ENCODE measurements at regions not wholly inside any gene's neighbourhood (a gene's known extent, or its start where the extent isn't known, plus 50 kb on each side); places are given as distances from the start of the nearest gene placed in this dataset.
"Not testable (repeated sequence)": the region's sequence is repeated elsewhere in the genome, so short reads cannot be mapped to it uniquely, and the experiment has no call there.

DNA sequence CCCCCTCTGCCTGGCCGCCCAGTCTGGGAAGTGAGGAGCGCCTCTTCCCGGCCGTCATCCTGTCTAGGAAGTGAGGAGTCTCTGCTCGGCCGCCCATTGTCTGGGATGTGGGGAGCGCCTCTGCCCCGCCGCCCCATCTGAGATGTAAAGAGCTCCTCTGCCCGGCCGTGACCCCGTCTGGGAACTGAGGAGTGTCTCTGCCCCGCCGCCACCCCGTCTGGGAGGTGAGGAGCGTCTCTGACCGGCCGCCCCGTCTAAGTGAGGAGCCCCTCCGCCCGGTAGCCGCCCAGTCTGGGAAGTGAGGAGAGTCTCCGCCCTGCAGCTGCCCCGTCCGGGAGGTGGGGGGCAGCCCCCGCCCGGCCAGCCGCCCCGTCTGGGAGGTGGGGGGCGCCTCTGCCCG lies 228.9 kb downstream of the RPIA start:
- not testable (repeated sequence) for DNase-seq (ENCODE audit: low read depth, low spot score)

DNA sequence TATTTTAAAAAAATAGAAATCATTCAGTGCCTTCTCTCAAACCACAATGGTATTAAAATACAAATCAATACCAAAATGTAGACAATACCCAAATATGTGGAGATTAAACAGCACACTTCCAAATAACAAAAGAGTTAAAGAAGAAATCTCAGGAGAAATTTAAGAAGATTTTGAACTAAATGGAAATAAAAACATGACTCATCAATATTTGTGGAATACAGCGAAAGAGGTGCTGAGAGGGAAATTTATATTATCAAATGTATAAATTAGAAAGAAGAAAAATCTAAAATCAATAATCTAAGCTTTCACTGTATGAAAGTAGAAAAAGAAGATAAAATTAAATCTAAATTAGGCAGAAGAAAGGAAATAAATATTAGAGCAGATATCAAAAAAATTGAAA lies 233.1 kb downstream of the RPIA start:
- no peak for DNase-seq (ENCODE audit: low read depth, low spot score)

- DNase-seq (ENCODE audit: low read depth, low spot score): no peak
Observed at GRCh38 chr2:88925770-88926462, 234.4 kb downstream of the RPIA start.

DNA sequence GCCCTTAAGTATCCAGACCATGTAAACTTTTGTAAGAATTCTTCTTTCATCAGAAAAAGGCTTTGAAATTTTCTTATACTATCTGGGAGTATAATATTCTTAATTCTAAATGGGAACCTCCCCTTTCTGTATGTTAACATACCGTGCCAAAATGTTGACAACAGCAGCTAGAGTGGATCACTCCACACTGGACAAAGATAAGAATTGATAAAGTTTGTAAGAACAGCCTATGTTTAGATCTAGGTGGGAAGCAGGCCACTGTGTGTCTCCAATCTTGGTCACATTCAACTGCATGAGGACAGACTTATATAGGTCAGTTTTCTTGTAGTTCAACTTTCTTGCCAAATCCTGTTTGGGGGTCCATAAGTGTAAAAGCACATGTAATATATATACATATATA lies 235.7 kb downstream of the RPIA start:
- DNase-seq (ENCODE audit: low read depth, low spot score): no peak

- no peak for DNase-seq (ENCODE audit: low read depth, low spot score)
Observed at GRCh38 chr2:88930659-88931058, 239.2 kb downstream of the RPIA start.

GRCh38 chr2:88932686-88933085 lies 241.2 kb downstream of the RPIA start:
- DNase-seq (ENCODE audit: low read depth, low spot score): no peak

- no peak for DNase-seq (ENCODE audit: low read depth, low spot score)
Observed at GRCh38 chr2:88933091-88933490, 241.6 kb downstream of the RPIA start.

DNA sequence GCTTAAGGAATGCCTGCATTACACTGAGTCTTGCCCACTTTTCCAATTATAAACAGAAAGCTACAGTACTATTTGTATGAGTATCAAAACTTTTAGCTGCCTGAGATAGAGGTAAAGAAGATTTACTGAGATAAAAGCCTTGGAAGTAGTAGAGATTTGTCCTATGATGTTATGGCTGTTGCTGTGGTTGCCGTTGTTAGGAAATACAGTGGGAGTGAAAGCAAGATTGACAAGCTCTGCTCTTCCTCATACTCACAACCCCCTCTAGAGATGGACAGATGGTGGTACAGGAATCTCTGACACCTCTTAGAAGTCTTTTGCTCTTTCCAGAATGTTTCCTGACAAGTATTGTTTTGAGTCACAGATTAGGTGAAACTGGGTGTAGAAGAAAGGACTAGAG lies 242.5 kb downstream of the RPIA start:
- no peak for DNase-seq (ENCODE audit: low read depth, low spot score)

- DNase-seq (ENCODE audit: low read depth, low spot score): not testable (repeated sequence)
Observed at GRCh38 chr2:88941178-88941577, 249.7 kb downstream of the RPIA start.

DNA sequence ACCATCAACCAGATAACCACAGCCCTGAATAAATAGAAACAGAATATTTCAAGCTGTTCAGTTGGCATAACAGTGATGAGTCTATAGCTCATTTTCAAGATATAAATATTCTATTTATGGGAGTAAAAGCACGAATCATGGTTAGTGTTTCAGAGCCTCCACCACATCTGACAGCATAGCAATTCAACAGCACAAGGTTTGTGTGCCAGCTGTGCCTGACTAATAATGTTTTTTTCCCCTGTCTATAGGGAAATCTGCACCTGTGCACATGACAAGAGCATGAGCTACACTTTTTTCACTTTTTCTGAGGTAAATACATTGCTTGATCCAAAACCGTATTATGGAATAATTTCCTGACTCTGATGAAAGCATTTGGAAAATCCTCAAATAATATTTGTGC lies 251.3 kb downstream of the RPIA start:
- DNase-seq (ENCODE audit: low read depth, low spot score): no peak

- no peak for DNase-seq (ENCODE audit: low read depth, low spot score)
Observed at GRCh38 chr2:88949336-88949735, 257.9 kb downstream of the RPIA start.

DNA sequence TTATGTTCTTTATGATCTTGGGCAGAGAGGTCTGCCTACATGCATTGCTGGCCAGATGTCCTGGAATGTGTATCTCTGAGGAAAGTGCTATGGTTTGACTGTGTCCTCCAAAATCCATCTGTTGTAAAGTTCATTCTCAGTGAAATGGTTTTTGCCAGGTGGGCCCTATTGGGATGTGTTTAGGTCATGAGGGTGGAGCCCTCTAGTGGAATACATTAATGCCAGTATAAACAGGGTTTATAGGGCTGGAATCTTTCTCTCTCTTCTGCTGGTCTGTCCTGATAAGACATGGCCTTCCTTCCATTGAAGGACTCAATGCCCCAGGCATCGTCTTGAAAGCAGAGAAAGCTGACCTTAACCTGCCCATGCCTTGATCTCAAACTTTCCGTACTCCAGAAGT lies 258.5 kb downstream of the RPIA start:
- DNase-seq (ENCODE audit: low read depth, low spot score): no peak

DNA sequence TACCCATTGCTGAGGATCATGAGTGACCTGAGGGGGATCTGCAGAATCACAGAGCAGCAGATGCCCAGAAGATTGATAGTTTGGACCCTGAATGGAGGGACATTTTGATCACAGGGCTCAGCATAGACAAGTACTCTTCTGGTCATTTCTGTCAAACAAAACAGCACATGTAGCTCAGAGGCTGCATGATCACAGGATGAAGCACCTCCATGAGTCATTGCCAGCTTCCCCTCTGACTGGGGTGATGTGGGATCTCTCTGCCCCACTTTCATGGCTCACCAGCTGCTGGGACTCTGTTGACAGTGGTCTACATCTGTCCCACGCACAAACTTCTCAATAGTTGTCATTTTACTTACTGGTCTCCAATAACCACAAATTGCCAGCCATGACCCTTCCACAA lies 264.1 kb downstream of the RPIA start:
- no peak for DNase-seq (ENCODE audit: low read depth, low spot score)

GRCh38 chr2:88959480-88960204 lies 268.2 kb downstream of the RPIA start:
- DNase-seq (ENCODE audit: low read depth, low spot score): no peak

- DNase-seq (ENCODE audit: low read depth, low spot score): not testable (repeated sequence)
Observed at GRCh38 chr2:88961323-88961722, 269.9 kb downstream of the RPIA start.

- DNase-seq (ENCODE audit: low read depth, low spot score): no peak
Observed at GRCh38 chr2:88967844-88968243, 276.4 kb downstream of the RPIA start.

DNA sequence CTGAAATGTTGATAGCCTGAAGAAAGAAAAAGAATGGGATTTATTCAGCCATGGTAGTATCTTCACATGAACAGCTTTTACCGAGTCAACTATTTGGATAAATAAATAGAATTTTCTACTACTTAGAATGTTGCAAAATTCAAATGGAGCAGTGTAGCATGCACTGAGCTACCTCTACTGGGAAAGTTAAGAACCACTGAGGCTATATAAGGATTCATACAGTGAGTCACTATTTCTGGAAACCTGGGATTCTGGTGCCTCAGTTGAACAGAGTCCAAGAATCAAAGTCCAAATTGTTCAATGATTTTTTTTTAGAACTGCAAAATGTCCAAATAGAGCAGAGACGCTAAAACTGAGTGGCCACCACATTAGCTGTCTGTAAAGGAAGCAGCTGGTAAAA lies 286.5 kb downstream of the RPIA start:
- DNase-seq (ENCODE audit: low read depth, low spot score): not testable (repeated sequence)

- DNase-seq (ENCODE audit: low read depth, low spot score): not testable (repeated sequence)
Observed at GRCh38 chr2:88978446-88978845, 287.0 kb downstream of the RPIA start.

DNA sequence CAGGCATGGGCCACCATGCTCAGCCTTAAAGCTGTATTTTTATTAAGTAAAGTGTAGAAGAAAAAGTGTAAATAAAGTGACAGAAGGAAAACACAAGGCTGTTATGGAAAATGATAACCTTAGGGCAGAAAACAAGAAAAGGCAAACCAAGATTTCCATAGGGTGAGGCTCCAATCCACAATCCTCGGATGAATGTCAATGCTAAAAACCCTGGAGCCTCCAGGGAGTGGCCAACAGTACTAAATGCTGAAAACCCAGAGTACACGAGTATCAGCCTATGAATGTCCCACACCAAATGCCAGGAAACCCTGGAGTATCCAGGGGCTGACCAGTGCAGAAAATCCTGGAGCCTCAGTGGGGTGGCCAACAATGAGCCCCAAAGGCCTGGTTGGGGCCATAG lies 292.6 kb downstream of the RPIA start:
- not testable (repeated sequence) for DNase-seq (ENCODE audit: low read depth, low spot score)

DNA sequence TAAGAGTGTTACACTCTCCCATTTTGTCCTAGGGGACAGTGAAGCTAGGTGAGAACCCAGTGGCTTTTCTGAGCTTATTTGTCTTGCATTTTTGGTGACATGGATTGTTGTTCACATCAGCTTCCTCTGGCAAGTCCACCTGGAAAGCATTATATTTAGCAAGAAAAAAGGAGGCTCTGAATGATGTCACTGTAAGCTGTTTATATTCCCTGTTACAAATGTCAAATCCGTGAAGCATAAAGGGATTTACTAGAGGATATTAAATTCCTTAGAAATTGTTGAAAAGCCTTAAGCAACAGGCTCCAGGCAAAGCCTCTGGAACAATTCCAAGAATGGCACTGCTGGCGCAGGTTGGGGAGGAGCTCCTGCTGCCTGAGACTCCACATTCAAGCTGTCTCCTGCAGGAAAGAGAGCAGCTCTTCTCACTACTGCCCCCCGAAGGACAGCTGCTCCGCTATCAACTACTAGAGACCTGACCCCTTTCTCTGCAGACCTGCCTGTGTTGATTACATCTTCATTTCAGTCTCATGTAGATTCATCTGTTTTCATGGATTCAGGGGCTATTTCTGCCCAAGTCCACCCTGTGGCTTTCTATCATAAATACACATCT lies 295.4 kb downstream of the RPIA start:
- DNase-seq (ENCODE audit: low read depth, low spot score): not testable (repeated sequence)

- not testable (repeated sequence) for DNase-seq (ENCODE audit: low read depth, low spot score)
Observed at GRCh38 chr2:88988617-88989016, 297.1 kb downstream of the RPIA start.

DNA sequence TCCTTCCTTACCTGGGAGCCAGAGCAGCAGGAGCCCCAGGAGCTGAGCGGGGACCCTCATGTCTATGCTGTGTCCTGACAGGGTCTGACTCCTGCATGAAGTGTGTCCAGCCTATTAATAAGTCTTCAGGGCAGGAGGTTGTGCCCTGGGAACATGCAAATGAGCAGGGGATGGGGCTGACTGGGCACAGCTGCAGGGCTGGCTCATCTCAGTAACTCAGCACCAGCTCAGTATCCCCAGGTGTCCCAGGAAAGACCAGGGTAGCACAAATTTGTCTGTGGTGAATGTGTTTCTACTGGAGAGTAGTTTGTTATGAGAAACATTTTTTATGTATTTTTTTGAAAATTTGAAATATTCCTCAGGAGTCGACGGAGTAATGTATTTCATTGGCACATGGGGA lies 301.3 kb downstream of the RPIA start:
- not testable (repeated sequence) for DNase-seq (ENCODE audit: low read depth, low spot score)

DNA sequence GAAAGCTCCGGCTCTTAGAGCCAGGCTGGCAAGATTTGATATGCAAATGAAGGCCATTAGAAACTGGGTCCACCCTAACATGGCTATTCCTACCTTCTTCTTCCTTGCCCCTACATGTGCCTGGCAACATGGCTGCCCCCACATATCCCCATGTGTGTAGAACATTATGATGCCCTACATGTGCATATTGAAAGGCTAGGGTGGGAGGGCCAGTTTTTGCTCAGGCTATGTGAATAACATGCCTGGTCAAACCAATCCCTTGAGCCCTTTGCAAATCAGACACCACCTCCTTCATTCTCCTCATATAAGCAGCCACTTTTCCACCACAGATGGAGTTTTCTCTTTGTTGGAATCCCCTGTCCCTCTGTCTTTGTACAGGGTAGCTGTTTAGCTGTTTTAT lies 303.4 kb downstream of the RPIA start:
- not testable (repeated sequence) for DNase-seq (ENCODE audit: low read depth, low spot score)
